Lower leg skin (tissue), 4 donors: ENCODE measurements at regions not wholly inside any gene's neighbourhood (a gene's known extent, or its start where the extent isn't known, plus 50 kb on each side); places are given as distances from the start of the nearest gene placed in this dataset.

Source experiments
- DNase-seq, 2 donors: peaks; one replicate each; pipeline ENCODE4 v3.0.0-alpha.2; 2019; ENCODE audit warnings: low spot score in 2 of 2
- H3K4me3 ChIP-seq: fragments of 200-600 bp; sonication (generic); 2 replicates; pipeline ENCODE4 v1.5.1; 2017; ENCODE audit warnings: mild to moderate bottlenecking, low read depth; ENCODE audit not compliant: poor library complexity, severe bottlenecking
- CTCF ChIP-seq, 3 donors: fragments of 450-650 bp; IDR thresholded peaks; one replicate each; pipeline ENCODE4 v1.5.1; 2016; ENCODE audit warnings: antibody characterized with exemption in 3 of 3, mild to moderate bottlenecking in 3 of 3, moderate library complexity in 2 of 3
- POLR2A ChIP-seq, 2 donors: fragments of 450-650 bp; IDR thresholded peaks; one replicate each; pipeline ENCODE4 v1.6.1; 2016 to 2017; ENCODE audit warnings: antibody characterized with exemption in 2 of 2, mild to moderate bottlenecking in 1 of 2, moderate library complexity in 1 of 2
- WGBS, 2 donors: methylation state at CpG; one replicate each; pipeline ENCODE4 v1.1.5; 2018; 5-methylcytosine and 5-hydroxymethylcytosine counted together
- intact Hi-C: fragments of 100-400 bp; cut with DNase I; formaldehyde crosslinking; loops from one replicate; pipeline ENCODE4 v1.15.0; 2023; ENCODE audit warnings: low total_unique reads

DNA sequence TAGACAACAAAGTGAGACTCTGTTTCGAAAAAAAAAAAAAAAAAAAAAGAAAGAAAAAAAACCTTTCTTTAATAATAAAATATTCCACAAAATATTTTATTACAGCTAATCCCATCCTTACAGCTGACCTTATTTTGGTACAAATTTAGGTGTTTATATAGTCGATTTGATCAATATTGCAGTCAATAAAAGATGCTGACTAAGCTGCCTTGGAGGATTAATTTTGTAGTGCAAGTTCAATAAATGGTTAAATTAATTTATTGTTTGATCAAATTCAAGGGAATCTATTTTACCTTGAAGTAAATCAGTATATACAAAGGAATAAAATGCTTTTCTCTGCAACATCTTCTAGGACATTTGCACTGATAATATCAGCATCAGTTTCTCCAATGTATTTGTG lies 1764.3 kb downstream of the NCAM2 start:
- intact Hi-C loops, result loop anchor here (10.0 kb wide), 1 partner anchor 1398 kb away; no protein-coding TSS in a partner anchor
- TF ChIP-seq POLR2A (IDR thresholded peaks at IDR 0.05) (no peak), CTCF (IDR thresholded peaks at IDR 0.05) (no peak)
- no peak for DNase-seq
- H3K4me3 ChIP-seq, result no peak overlapping the region
- 81% methylated on average over 2 of the region's 2 CpGs for WGBS, 2 donors

GRCh38 chr21:22763442-22763841 lies 1765.2 kb downstream of the NCAM2 start:
- no peak for DNase-seq
- H3K4me3 ChIP-seq, result no peak overlapping the region
- TF ChIP-seq POLR2A (IDR thresholded peaks at IDR 0.05) (no peak), CTCF (IDR thresholded peaks at IDR 0.05) (no peak)
- 67 to 74% methylated on average over 3 of the region's 3 CpGs for WGBS, 2 donors
- intact Hi-C loops, result loop anchor here (10.0 kb wide), 1 partner anchor 1399 kb away; no protein-coding TSS in a partner anchor

DNA sequence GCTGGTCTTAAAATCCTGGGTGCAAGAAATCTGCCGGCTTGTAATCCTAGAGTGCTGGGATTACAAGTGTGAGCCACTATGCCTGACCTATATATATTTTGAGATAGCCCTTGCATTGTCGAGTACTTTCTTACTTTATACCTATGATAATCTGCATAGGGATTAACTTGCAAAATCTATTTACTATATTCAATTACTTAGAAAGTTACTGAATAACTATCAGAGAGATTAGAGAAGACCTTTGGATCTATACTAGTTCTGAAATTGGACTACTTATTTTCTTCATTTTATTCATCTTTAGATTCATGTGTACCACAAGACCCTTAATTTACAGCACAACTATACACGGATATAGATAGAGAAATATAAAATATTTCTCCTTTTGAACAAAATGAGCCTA lies 1766.0 kb downstream of the NCAM2 start:
- intact Hi-C loops, result loop anchor here (10.0 kb wide), 1 partner anchor 1399 kb away; no protein-coding TSS in a partner anchor
- no peak for TF ChIP-seq CTCF (IDR thresholded peaks at IDR 0.05)
- no peak for TF ChIP-seq POLR2A (IDR thresholded peaks at IDR 0.05)
- DNase-seq, result no peak
- 76 to 88% methylated on average over 3 of the region's 3 CpGs for WGBS, 2 donors
- H3K4me3 ChIP-seq, result no peak overlapping the region

DNA sequence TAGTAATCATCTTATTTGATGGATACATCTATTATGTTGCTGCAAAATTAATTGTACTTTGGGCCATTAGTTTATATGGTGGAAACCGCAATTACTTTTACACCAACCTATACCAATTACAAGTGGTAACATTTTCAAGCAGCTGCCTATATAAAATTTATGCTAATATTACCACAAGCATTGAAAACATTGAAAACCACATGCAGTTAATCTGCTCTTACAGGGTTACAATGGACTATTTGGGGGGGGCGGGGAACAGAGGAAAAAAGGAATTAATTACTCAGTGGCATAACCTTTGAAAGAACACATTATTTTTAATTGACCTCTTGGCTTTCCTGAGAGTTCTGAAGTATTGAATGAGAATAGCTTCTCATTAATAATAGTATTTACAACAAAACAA lies 1793.2 kb downstream of the NCAM2 start:
- no peak for TF ChIP-seq POLR2A (IDR thresholded peaks at IDR 0.05)
- TF ChIP-seq CTCF (IDR thresholded peaks at IDR 0.05), result no peak
- H3K4me3 ChIP-seq, result no peak overlapping the region
- intact Hi-C loops, result no loop called here
- DNase-seq, result no peak
- WGBS, 2 donors, result 70 to 71% methylated on average over 2 of the region's 2 CpGs

GRCh38 chr21:22791986-22792560 lies 1793.9 kb downstream of the NCAM2 start:
- intact Hi-C loops, result no loop called here
- no peak for DNase-seq
- 0 to 1% methylated on average over 3 of the region's 3 CpGs for WGBS, 2 donors
- no peak overlapping the region for H3K4me3 ChIP-seq
- no peak for TF ChIP-seq CTCF (IDR thresholded peaks at IDR 0.05)
- TF ChIP-seq POLR2A (IDR thresholded peaks at IDR 0.05), result no peak

GRCh38 chr21:22795091-22795490 lies 1796.9 kb downstream of the NCAM2 start:
- DNase-seq, result no peak
- 72 to 81% methylated on average over 2 of the region's 2 CpGs for WGBS, 2 donors
- TF ChIP-seq CTCF (IDR thresholded peaks at IDR 0.05) (no peak), POLR2A (IDR thresholded peaks at IDR 0.05) (no peak)
- intact Hi-C loops, result no loop called here
- no peak overlapping the region for H3K4me3 ChIP-seq
